Breast epithelium (tissue), 3 donors: ENCODE measurements at regions not wholly inside any gene's neighbourhood (a gene's known extent, or its start where the extent isn't known, plus 50 kb on each side); places are given as distances from the start of the nearest gene placed in this dataset.

Source experiments
- POLR2A ChIP-seq: fragments of 450-650 bp; IDR thresholded peaks from one replicate; pipeline ENCODE4 v1.6.1; 2016; ENCODE audit warnings: antibody characterized with exemption, mild to moderate bottlenecking, moderate library complexity
- POLR2AphosphoS5 ChIP-seq, 3 donors: sonication (generic); formaldehyde crosslinking; IDR thresholded peaks; one replicate each; pipeline ENCODE4 v1.6.1; 2017; ENCODE audit warnings: antibody characterized with exemption in 3 of 3
- TF ChIP-seq, protein P1 (sequence below), 3 donors: fragments of 450-650 bp; IDR thresholded peaks; one replicate each; pipeline ENCODE4 v1.5.1; 2016 to 2017; ENCODE audit warnings: antibody characterized with exemption in 3 of 3, mild to moderate bottlenecking in 3 of 3, moderate library complexity in 3 of 3

DNA sequence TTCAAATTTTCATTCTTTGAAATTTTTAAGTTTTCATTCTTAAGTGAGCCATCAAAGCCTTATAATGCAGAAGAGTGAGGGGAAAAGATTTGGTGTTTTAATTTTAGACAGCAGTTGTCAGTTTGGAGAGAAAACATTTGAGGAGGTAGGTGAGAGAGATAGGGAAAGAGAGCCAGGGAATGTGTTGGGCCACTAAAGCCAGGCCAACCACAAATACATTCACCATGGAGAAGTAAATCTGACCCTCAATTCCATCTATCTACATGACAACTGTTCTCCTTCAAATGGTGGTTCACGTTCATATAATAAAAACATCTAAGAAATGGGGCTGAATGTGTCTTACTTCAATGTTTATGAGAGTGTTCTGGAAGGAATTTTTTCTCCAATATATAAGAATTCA is 553.0 kb upstream of the SYT4 start:
- TF ChIP-seq, protein P1, sequence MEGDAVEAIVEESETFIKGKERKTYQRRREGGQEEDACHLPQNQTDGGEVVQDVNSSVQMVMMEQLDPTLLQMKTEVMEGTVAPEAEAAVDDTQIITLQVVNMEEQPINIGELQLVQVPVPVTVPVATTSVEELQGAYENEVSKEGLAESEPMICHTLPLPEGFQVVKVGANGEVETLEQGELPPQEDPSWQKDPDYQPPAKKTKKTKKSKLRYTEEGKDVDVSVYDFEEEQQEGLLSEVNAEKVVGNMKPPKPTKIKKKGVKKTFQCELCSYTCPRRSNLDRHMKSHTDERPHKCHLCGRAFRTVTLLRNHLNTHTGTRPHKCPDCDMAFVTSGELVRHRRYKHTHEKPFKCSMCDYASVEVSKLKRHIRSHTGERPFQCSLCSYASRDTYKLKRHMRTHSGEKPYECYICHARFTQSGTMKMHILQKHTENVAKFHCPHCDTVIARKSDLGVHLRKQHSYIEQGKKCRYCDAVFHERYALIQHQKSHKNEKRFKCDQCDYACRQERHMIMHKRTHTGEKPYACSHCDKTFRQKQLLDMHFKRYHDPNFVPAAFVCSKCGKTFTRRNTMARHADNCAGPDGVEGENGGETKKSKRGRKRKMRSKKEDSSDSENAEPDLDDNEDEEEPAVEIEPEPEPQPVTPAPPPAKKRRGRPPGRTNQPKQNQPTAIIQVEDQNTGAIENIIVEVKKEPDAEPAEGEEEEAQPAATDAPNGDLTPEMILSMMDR (IDR thresholded peaks at IDR 0.05), result no peak
- TF ChIP-seq POLR2A (no peak), POLR2AphosphoS5 (IDR thresholded peaks at IDR 0.05) (no peak)
